ENCODE measurements at regions not wholly inside any gene's neighbourhood (a gene's known extent, or its start where the extent isn't known, plus 50 kb on each side); places are given as distances from the start of the nearest gene placed in this dataset.

DNA sequence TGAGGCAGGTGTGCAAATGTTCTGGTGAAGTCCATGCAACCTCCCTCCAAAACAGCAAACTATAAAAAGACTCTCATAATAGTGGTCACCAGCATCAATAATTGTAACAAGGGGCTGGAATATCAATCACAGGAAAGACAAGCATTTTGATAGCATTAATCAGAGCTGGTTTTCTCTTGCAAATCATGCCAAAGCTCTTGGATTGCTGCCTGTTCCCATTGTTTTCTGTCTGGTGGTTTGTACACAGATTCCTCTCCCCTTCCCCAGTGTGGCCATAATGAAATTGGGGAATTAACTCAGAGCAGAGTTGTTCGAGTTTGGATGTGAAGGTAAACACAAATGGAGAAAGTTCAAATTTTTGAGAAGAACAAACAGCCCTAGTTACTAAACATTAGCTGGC is 134.2 kb downstream of the CDCA7 start:
- no peaks in the 10 kb centered on the region for H3K27me3 ChIP-seq
- no peaks in the 10 kb centered on the region for H3K4me1 ChIP-seq
- no peak for ATAC-seq
- no peak for DNase-seq
- H3K9me3 ChIP-seq = no peaks in the 10 kb centered on the region
- TF ChIP-seq, protein P1, sequence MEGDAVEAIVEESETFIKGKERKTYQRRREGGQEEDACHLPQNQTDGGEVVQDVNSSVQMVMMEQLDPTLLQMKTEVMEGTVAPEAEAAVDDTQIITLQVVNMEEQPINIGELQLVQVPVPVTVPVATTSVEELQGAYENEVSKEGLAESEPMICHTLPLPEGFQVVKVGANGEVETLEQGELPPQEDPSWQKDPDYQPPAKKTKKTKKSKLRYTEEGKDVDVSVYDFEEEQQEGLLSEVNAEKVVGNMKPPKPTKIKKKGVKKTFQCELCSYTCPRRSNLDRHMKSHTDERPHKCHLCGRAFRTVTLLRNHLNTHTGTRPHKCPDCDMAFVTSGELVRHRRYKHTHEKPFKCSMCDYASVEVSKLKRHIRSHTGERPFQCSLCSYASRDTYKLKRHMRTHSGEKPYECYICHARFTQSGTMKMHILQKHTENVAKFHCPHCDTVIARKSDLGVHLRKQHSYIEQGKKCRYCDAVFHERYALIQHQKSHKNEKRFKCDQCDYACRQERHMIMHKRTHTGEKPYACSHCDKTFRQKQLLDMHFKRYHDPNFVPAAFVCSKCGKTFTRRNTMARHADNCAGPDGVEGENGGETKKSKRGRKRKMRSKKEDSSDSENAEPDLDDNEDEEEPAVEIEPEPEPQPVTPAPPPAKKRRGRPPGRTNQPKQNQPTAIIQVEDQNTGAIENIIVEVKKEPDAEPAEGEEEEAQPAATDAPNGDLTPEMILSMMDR (IDR thresholded peaks at IDR 0.05) = no peak
- no peak overlapping the region for H3K4me3 ChIP-seq
- no peak overlapping the region for H3K27ac ChIP-seq
- H3K36me3 ChIP-seq = no peaks in the 10 kb centered on the region
- intact Hi-C loops (cut with DNase I) = no loop called here
- WGBS, 2 donors = 51 to 62% methylated on average over 1 of the region's 1 CpG

DNA sequence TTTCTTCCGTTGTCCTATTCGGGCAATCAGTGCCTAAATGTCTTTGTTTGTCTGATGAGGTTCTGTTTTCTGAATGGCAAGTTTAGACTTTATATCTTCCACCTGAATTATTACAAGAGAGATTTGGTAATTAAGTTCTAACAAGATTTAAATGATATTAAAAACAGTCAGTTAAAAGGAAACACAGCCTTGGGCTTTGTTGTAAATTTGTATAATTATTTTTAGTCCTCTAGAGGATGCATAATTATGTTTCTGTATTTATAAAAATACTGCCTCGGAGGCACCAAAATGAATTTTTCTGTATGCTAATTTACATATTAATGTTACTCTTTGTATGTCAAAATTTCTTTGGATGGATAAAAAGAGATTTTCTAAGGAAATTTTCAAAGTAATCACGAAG is 136.7 kb downstream of the CDCA7 start:
- no peaks in the 10 kb centered on the region for H3K36me3 ChIP-seq
- DNase-seq = no peak
- WGBS, 2 donors = 85 to 88% methylated on average over 4 of the region's 4 CpGs
- no peaks in the 10 kb centered on the region for H3K9me3 ChIP-seq
- TF ChIP-seq, protein P1 (IDR thresholded peaks at IDR 0.05) = no peak
- no peak for ATAC-seq
- intact Hi-C loops (cut with DNase I) = no loop called here
- no peaks in the 10 kb centered on the region for H3K4me1 ChIP-seq
- no peaks in the 10 kb centered on the region for H3K27me3 ChIP-seq
- H3K4me3 ChIP-seq = no peak overlapping the region
- no peak overlapping the region for H3K27ac ChIP-seq

DNA sequence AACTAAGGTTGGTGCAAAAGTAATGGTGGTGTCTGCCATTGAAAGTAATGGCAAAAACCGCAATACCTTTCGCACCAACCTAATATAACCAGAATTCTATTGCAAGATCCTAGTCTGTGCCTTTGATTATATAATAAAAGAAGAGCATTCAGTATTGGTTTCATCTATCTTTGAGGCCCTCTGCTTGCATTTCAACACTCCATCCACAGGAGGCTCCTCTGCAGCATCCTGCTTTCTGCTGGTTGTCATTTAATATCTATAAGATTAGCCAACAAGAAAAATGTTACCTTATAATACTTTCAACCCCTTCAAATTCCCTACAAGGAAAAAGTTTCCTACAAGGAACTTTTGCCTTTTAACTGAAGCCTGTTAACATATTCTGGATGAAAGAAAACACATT is 139.2 kb downstream of the CDCA7 start:
- H3K9me3 ChIP-seq = peaks cover 0 to 4% (median 0%) of the 10 kb centered on the region in 11 donors
- DNase-seq (no peak), ATAC-seq (no peak)
- no peaks in the 10 kb centered on the region for H3K4me1 ChIP-seq
- no peak overlapping the region for H3K27ac ChIP-seq
- TF ChIP-seq, protein P1 (IDR thresholded peaks at IDR 0.05) = no peak
- H3K4me3 ChIP-seq = no peak overlapping the region
- intact Hi-C loops (cut with DNase I) = no loop called here
- 97 to 100% methylated on average over 2 of the region's 2 CpGs for WGBS, 2 donors
- no peaks in the 10 kb centered on the region for H3K27me3 ChIP-seq
- H3K36me3 ChIP-seq = no peaks in the 10 kb centered on the region

DNA sequence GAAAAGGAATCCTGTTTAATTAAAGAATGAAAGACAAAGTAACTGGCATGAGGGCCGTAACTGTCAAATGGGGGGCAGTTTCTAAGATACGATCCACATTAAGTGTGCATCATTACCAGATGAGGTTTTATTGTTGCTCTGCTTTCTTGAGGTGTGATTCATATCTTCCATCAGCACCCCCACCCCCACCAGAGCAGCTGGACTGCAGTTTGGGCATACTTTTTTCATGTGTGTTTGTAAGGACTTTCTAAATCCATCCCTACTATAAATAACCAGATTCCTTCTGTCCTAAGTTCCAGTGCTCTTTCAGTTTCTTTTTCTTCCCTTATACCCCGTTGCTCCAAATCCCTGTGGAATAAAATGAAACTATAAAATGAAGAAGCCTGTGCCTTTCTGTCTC is 142.1 kb downstream of the CDCA7 start:
- Histone ChIP-seq H3K27me3 (no peaks in the 10 kb centered on the region), H3K4me3 (no peak overlapping the region), H3K4me1 (no peaks in the 10 kb centered on the region), H3K9me3 (peaks cover 0 to 18% (median 5%) of the 10 kb centered on the region in 11 donors), H3K36me3 (no peaks in the 10 kb centered on the region), H3K27ac (no peak overlapping the region)
- intact Hi-C loops (cut with DNase I) = no loop called here
- ATAC-seq (peak in 1 of 8 donors; percentile 47), DNase-seq (no peak)
- TF ChIP-seq, protein P1 (IDR thresholded peaks at IDR 0.05) = no peak
- 52 to 58% methylated on average over 3 of the region's 3 CpGs for WGBS, 2 donors

DNA sequence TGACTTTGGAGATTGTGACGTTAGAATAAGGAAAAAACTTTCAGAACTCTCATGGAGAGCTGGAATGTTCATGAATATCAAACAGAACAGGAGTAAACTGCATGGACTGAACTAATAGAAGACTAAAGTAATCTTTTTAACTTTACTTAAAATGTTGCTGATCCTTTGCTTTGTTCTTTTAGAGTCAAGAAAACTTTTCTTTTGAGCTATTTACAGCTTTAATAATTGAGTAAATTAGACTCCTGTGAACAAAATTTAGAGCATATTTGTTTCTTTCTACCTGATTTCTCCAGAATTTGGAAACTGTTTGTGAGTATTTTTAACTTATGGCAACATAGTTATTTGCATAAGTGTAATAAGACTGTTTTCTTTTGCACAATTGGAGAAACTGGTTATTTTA is 146.3 kb downstream of the CDCA7 start:
- no peak for ATAC-seq
- intact Hi-C loops (cut with DNase I) = no loop called here
- WGBS, 2 donors = 79 to 85% methylated on average over 1 of the region's 1 CpG

More for the DNA sequence above, 146.3 kb downstream of the CDCA7 start:
- Histone ChIP-seq H3K36me3 (no peaks in the 10 kb centered on the region), H3K9me3 (peaks cover 0 to 27% (median 5%) of the 10 kb centered on the region in 11 donors), H3K27ac (no peak overlapping the region), H3K4me3 (no peak overlapping the region), H3K27me3 (no peaks in the 10 kb centered on the region), H3K4me1 (no peaks in the 10 kb centered on the region)
- TF ChIP-seq, protein P1 (IDR thresholded peaks at IDR 0.05) = no peak
- no peak for DNase-seq

Data from heart right ventricle (tissue), 16 donors.